ENCODE measurements at regions not wholly inside any gene's neighbourhood (a gene's known extent, or its start where the extent isn't known, plus 50 kb on each side); places are given as distances from the start of the nearest gene placed in this dataset.
A peak's percentile ranks its signal among the peaks of the same experiment; 100 is the strongest.

- DNase-seq (ENCODE audit: low read depth in 2 of 2): peak; percentile 53 to 61
These were observed 49.7 kb upstream of the RCC2 start for GRCh38 chr1:17488995-17489767.
